Suprapubic skin (tissue), 4 donors: ENCODE measurements at regions not wholly inside any gene's neighbourhood (a gene's known extent, or its start where the extent isn't known, plus 50 kb on each side); places are given as distances from the start of the nearest gene placed in this dataset.
"Not testable (repeated sequence)": the region's sequence is repeated elsewhere in the genome, so short reads cannot be mapped to it uniquely, and the experiment has no call there.

Source experiments
- DNase-seq, 2 donors: peaks; one replicate each; pipeline ENCODE4 v3.0.0-alpha.2; 2019; ENCODE audit warnings: low spot score in 2 of 2
- H3K27ac ChIP-seq: fragments of 200-600 bp; sonication (generic); one replicate; pipeline ENCODE4 v1.5.1; 2019
- H3K27me3 ChIP-seq: fragments of 200-600 bp; sonication (generic); one replicate; pipeline ENCODE4 v1.5.1; 2019
- H3K36me3 ChIP-seq: fragments of 200-600 bp; sonication (generic); one replicate; pipeline ENCODE4 v1.5.1; 2019
- H3K4me1 ChIP-seq: fragments of 200-600 bp; sonication (generic); one replicate; pipeline ENCODE4 v1.5.1; 2019
- H3K4me3 ChIP-seq: fragments of 200-600 bp; sonication (generic); one replicate; pipeline ENCODE4 v1.5.1; 2019; ENCODE audit warnings: mild to moderate bottlenecking
- H3K9me3 ChIP-seq: fragments of 200-600 bp; sonication (generic); one replicate; pipeline ENCODE4 v1.5.1; 2019
- EP300 ChIP-seq: sonication (generic); formaldehyde crosslinking; IDR thresholded peaks from one replicate; pipeline ENCODE4 v1.6.1; 2017; ENCODE audit warnings: antibody characterized with exemption
- POLR2A ChIP-seq, 2 donors: fragments of 450-650 bp; IDR thresholded peaks; one replicate each; pipeline ENCODE4 v1.6.1; 2017; ENCODE audit warnings: antibody characterized with exemption in 2 of 2, mild to moderate bottlenecking in 2 of 2, moderate library complexity in 2 of 2
- POLR2AphosphoS5 ChIP-seq, 3 donors: sonication (generic); formaldehyde crosslinking; IDR thresholded peaks; one replicate each; pipeline ENCODE4 v1.6.1; 2017; ENCODE audit warnings: antibody characterized with exemption in 3 of 3
- WGBS: methylation state at CpG from one replicate; pipeline ENCODE4 v1.1.5; 2018; 5-methylcytosine and 5-hydroxymethylcytosine counted together
- TF ChIP-seq, protein P1 (sequence below), 2 donors: fragments of 200-600 bp in 1 of 2; fragments of 450-650 bp in 1 of 2; sonication (generic) in 1 of 2; IDR thresholded peaks; one replicate each; pipeline ENCODE4 v1.5.1; 2016 to 2019; ENCODE audit warnings: antibody characterized with exemption in 2 of 2, mild to moderate bottlenecking in 1 of 2, moderate library complexity in 1 of 2

DNA sequence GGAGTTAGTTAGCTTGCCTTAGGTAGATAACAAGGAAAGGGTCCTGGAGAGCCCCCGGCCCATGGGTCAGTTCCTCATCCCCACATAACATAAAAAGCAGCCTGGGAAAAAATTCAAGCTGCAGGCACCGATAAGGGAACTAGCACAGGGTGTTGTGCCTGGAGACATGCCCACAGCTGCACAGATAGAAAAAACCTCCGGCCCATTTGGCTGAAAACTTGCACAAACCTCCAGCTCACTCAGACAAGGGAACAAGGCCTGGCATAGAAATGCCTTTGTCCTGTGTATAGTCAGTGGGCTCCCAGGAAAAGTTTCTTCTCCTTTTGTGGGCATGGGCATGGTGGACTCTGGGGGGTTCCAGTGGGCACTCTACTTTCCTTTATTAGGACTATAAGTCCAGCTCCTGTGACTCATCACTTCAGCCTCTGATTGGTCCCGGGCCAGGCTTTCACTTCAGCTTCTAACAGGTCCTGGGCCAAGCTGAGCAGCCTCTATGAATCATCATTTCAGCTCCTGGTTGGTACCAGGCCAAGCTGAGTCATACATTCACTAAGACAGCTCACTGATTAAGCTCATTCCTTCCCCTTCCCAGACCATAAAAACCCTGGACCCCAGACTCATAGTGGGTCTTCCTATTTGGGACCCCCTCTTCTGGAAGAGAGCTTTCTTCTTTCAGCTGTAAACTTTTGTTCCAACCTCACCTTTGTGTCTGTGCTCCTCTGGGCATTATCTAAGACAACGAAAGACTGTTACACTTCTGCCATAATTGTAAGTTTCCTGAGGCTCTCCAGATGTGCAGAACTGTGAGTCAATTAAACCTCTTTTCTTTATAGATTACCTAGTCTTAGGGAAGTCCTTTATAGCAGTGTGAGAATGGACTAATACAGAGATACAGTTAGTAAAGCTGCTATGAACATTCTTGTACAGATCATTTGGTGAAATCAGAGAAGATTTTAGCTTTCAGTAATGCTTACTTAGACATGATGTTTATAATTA lies 348.0 kb upstream of the DPPA4 start:
- no peak overlapping the region for H3K4me3 ChIP-seq

DNA sequence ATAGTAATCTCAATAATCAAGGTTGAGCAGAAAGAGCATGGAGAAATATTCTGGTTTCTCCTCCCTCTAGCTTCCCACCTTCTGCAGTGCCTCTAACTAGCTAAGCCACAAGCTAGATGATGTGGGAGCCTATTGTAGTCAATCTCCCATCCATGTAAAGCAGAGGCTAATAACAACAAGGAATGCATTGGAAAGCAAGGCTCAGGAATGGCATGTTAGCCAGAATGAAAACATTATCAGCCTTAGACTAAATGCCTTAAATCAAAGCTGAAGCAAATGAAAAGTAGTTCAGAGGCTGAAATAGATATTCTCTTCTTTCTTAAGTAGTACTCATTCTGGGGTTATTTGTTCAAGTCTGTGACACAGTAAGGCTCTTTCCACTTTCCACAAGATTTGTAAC lies 350.3 kb upstream of the DPPA4 start:
- no peak overlapping the region for H3K4me3 ChIP-seq
- TF ChIP-seq POLR2A (IDR thresholded peaks at IDR 0.05), result no peak
- no peak for TF ChIP-seq EP300
- no peak for TF ChIP-seq POLR2AphosphoS5 (IDR thresholded peaks at IDR 0.05)
- TF ChIP-seq, protein P1, sequence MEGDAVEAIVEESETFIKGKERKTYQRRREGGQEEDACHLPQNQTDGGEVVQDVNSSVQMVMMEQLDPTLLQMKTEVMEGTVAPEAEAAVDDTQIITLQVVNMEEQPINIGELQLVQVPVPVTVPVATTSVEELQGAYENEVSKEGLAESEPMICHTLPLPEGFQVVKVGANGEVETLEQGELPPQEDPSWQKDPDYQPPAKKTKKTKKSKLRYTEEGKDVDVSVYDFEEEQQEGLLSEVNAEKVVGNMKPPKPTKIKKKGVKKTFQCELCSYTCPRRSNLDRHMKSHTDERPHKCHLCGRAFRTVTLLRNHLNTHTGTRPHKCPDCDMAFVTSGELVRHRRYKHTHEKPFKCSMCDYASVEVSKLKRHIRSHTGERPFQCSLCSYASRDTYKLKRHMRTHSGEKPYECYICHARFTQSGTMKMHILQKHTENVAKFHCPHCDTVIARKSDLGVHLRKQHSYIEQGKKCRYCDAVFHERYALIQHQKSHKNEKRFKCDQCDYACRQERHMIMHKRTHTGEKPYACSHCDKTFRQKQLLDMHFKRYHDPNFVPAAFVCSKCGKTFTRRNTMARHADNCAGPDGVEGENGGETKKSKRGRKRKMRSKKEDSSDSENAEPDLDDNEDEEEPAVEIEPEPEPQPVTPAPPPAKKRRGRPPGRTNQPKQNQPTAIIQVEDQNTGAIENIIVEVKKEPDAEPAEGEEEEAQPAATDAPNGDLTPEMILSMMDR (IDR thresholded peaks at IDR 0.05), result no peak
- no peaks in the 10 kb centered on the region for H3K36me3 ChIP-seq
- H3K27ac ChIP-seq, result no peak overlapping the region
- no peaks in the 10 kb centered on the region for H3K27me3 ChIP-seq
- H3K9me3 ChIP-seq, result peaks cover 4% of the 10 kb centered on the region
- H3K4me1 ChIP-seq, result no peaks in the 10 kb centered on the region
- no peak for DNase-seq

More for the DNA sequence above, 348.0 kb upstream of the DPPA4 start:
- TF ChIP-seq, protein P1 (IDR thresholded peaks at IDR 0.05), result no peak
- TF ChIP-seq POLR2A (IDR thresholded peaks at IDR 0.05), result no peak
- TF ChIP-seq POLR2AphosphoS5 (IDR thresholded peaks at IDR 0.05), result no peak
- TF ChIP-seq EP300, result no peak
- Histone ChIP-seq H3K27me3 (no peaks in the 10 kb centered on the region), H3K9me3 (peaks cover 4% of the 10 kb centered on the region), H3K27ac (no peak overlapping the region), H3K36me3 (no peaks in the 10 kb centered on the region), H3K4me1 (no peaks in the 10 kb centered on the region)
- DNase-seq, result no peak
- WGBS, result 62% methylated on average over 5 of the region's 5 CpGs

DNA sequence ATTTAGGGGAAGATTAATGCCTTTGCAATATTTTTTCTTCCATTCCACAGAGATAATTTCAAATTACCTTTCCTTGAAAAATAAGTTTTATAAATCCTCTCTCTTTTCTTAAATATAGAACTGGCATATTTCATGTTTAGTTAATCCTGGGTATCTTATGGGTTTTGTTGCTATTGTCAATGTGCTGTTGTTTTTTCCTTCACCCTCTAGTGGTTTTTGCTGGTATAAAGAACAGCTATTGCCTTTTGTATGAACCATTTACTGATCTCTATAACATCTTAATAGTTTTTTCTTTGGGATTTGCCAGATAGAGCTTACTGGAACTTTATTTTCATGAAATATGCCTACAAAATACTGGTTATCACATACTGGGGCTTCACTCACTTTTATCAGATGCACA lies 359.6 kb upstream of the DPPA4 start:
- Histone ChIP-seq H3K4me3 (no peak overlapping the region), H3K4me1 (no peaks in the 10 kb centered on the region), H3K27ac (no peak overlapping the region), H3K9me3 (no peaks in the 10 kb centered on the region), H3K27me3 (no peaks in the 10 kb centered on the region), H3K36me3 (no peaks in the 10 kb centered on the region)
- TF ChIP-seq POLR2AphosphoS5 (IDR thresholded peaks at IDR 0.05) (no peak), EP300 (no peak), POLR2A (IDR thresholded peaks at IDR 0.05) (no peak)
- TF ChIP-seq, protein P1 (IDR thresholded peaks at IDR 0.05), result no peak
- DNase-seq, result no peak

DNA sequence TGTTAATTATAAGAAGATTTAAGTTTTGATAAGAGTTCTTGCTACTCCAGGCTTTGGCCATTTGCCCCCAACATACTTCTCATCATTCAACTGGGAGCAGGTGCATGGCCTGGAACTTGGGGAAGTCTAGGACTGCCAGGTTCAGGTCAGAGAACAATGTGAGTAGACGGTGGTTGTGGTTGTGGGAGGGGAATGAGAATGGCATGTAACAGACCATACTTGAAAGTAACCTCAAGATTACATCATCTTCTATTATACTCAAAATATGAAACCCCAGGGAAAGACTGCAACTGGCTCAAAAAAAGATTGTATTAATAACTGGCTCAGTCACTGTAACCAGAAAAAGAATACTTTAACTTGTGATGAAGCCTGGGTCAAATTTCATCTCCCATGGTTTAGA lies 364.9 kb upstream of the DPPA4 start:
- TF ChIP-seq POLR2A (IDR thresholded peaks at IDR 0.05) (no peak), POLR2AphosphoS5 (IDR thresholded peaks at IDR 0.05) (no peak), EP300 (no peak)
- TF ChIP-seq, protein P1 (IDR thresholded peaks at IDR 0.05), result no peak
- no peak overlapping the region for H3K4me3 ChIP-seq
- H3K27me3 ChIP-seq, result no peaks in the 10 kb centered on the region
- DNase-seq, result no peak
- no peaks in the 10 kb centered on the region for H3K4me1 ChIP-seq
- WGBS, result 18% methylated on average over 1 of the region's 1 CpG
- no peak overlapping the region for H3K27ac ChIP-seq
- H3K36me3 ChIP-seq, result no peaks in the 10 kb centered on the region
- no peaks in the 10 kb centered on the region for H3K9me3 ChIP-seq

DNA sequence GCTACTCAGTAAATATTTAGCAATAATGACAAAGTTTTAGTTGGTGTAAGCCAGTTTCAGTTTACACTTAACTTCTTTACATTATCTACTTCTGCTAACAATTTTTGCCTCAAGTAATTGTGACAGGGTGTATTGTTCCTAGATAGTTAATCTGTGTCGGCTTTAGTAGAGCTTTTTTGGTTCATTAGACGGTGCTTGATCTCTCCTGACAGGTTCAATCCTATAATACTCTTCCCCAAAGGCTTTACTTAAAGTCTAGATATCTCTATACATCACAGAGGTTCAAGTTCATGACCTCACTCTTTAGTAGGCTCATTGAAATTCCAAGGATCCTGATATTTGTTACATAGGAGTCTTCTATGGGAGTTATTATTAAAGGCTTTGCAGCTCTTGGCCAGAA lies 365.6 kb upstream of the DPPA4 start:
- Histone ChIP-seq H3K27me3 (no peaks in the 10 kb centered on the region), H3K4me1 (no peaks in the 10 kb centered on the region), H3K36me3 (no peaks in the 10 kb centered on the region), H3K9me3 (no peaks in the 10 kb centered on the region), H3K4me3 (no peak overlapping the region), H3K27ac (no peak overlapping the region)
- no peak for DNase-seq
- 27% methylated on average over 2 of the region's 2 CpGs for WGBS
- no peak for TF ChIP-seq POLR2A (IDR thresholded peaks at IDR 0.05)

DNA sequence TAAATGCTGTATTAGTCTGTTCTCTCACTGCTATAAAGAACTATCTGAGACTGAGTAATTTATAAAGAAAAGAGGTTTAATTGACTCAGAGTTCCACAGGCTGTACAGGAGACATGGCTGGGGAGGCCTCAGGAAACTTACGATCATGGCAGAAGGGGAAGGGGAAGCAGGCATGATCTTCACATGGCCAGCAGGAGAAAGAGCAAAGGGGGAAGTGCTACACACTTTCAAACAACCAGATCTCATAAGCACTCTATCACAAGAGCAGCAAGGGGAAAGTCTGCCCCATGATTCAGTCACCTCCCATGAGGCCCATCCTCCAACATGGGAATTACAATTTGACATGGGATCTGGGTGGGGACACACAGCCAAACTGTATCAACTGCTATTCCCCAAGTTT lies 367.8 kb upstream of the DPPA4 start:
- H3K4me1 ChIP-seq, H3K4me3 ChIP-seq, H3K9me3 ChIP-seq, H3K27me3 ChIP-seq, H3K36me3 ChIP-seq, DNase-seq, H3K27ac ChIP-seq: not testable (repeated sequence)
- WGBS, result 100% methylated on average over 1 of the region's 1 CpG
